ENCODE measurements at regions not wholly inside any gene's neighbourhood (a gene's known extent, or its start where the extent isn't known, plus 50 kb on each side); places are given as distances from the start of the nearest gene placed in this dataset.

DNA sequence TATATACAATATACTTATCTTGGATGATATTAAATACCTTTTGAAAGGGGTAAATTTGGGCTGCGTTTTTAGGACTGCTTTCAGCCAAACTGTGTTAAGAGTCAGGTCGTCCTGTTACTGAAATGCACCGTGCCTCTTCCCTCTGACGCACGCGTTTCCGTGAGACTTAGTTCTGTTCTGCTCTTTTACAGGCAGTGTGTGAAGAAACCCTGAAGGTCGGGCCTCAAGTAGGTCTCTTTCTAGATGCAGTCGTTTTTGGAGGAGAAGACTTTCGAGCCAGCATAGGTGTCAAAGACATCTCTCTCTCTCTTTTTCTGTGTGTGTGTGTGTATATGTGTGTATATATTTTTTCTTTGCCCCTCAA lies 107.0 kb downstream of the ZIC5 start:
- no peaks in the 10 kb centered on the region for H3K27me3 ChIP-seq (ENCODE audit: insufficient read depth, low read depth)
- H3K36me3 ChIP-seq (ENCODE audit: low read depth): no peaks in the 10 kb centered on the region
- no peaks in the 10 kb centered on the region for H3K9me3 ChIP-seq (ENCODE audit: insufficient read depth, low read depth)
- ChIA-PET POLR2A (ENCODE audit: unreplicated experiment) (no interaction called here), CTCF (no interaction called here)
- H3F3A ChIP-seq (ENCODE audit: insufficient read depth, low read depth): no peaks in the 10 kb centered on the region
- no peak for TF ChIP-seq EZH2 (IDR thresholded peaks at IDR 0.05; ENCODE audit: low read depth)
- TF ChIP-seq, protein P1, sequence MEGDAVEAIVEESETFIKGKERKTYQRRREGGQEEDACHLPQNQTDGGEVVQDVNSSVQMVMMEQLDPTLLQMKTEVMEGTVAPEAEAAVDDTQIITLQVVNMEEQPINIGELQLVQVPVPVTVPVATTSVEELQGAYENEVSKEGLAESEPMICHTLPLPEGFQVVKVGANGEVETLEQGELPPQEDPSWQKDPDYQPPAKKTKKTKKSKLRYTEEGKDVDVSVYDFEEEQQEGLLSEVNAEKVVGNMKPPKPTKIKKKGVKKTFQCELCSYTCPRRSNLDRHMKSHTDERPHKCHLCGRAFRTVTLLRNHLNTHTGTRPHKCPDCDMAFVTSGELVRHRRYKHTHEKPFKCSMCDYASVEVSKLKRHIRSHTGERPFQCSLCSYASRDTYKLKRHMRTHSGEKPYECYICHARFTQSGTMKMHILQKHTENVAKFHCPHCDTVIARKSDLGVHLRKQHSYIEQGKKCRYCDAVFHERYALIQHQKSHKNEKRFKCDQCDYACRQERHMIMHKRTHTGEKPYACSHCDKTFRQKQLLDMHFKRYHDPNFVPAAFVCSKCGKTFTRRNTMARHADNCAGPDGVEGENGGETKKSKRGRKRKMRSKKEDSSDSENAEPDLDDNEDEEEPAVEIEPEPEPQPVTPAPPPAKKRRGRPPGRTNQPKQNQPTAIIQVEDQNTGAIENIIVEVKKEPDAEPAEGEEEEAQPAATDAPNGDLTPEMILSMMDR (conservative IDR thresholded peaks at IDR 0.05): no peak
- no peak overlapping the region for H3K4me2 ChIP-seq
- DNase-seq: no peak
- intact Hi-C loops (cut with micrococcal nuclease; ENCODE audit: unreplicated experiment): no loop called here
- peaks cover 3% of the 10 kb centered on the region; the same call in 1 of the 2 replicates for H4K20me1 ChIP-seq (ENCODE audit: insufficient read depth)
- no peaks in the 10 kb centered on the region for H3K4me1 ChIP-seq (replicated peaks; ENCODE audit: insufficient read depth)
- no TSS peak for BruUV-seq (replicated peaks)
- H3K4me3 ChIP-seq: no peak overlapping the region
- no peak overlapping the region for H3K27ac ChIP-seq
- H3K9me2 ChIP-seq (ENCODE audit: insufficient read depth): no peaks in the 10 kb centered on the region
- no peaks in the 10 kb centered on the region for H3K79me2 ChIP-seq (ENCODE audit: low read depth)
- H2AFZ ChIP-seq: no peak overlapping the region

- intact Hi-C loops (cut with micrococcal nuclease; ENCODE audit: unreplicated experiment): no loop called here
- no peaks in the 10 kb centered on the region for H3F3A ChIP-seq (ENCODE audit: insufficient read depth, low read depth)
- no peaks in the 10 kb centered on the region for H3K79me2 ChIP-seq (ENCODE audit: low read depth)
- H3K4me1 ChIP-seq (replicated peaks; ENCODE audit: insufficient read depth): no peaks in the 10 kb centered on the region
- no peak for DNase-seq
- no peaks in the 10 kb centered on the region for H3K36me3 ChIP-seq (ENCODE audit: low read depth)
- BruUV-seq (replicated peaks): no TSS peak
- no peak overlapping the region for H3K4me3 ChIP-seq
- 0 out of 2 replicates have a peak, but pooled peaks cover 3% of the 10 kb centered on the region for H4K20me1 ChIP-seq (ENCODE audit: insufficient read depth)
- H3K9me3 ChIP-seq (ENCODE audit: insufficient read depth, low read depth): no peaks in the 10 kb centered on the region
- CTCF ChIA-PET: no interaction called here
- H3K9me2 ChIP-seq (ENCODE audit: insufficient read depth): no peaks in the 10 kb centered on the region
- no peak overlapping the region for H3K27ac ChIP-seq
- TF ChIP-seq, protein P1 (conservative IDR thresholded peaks at IDR 0.05): no peak
- no peak for TF ChIP-seq EZH2 (IDR thresholded peaks at IDR 0.05; ENCODE audit: low read depth)
- POLR2A ChIA-PET (ENCODE audit: unreplicated experiment): no interaction called here
- H2AFZ ChIP-seq: no peak overlapping the region
- no peaks in the 10 kb centered on the region for H3K27me3 ChIP-seq (ENCODE audit: insufficient read depth, low read depth)
- no peak overlapping the region for H3K4me2 ChIP-seq
Measured at GRCh38 chr13:99863789-99864626, 107.6 kb downstream of the ZIC5 start.

GRCh38 chr13:99862244-99862643 lies 109.3 kb downstream of the ZIC5 start:
- Histone ChIP-seq H3K36me3 (ENCODE audit: low read depth) (no peaks in the 10 kb centered on the region), H3K27me3 (ENCODE audit: insufficient read depth, low read depth) (no peaks in the 10 kb centered on the region), H3K4me2 (no peak overlapping the region), H3K79me2 (ENCODE audit: low read depth) (no peaks in the 10 kb centered on the region), H3K4me3 (no peak overlapping the region), H3K4me1 (replicated peaks; ENCODE audit: insufficient read depth) (no peaks in the 10 kb centered on the region), H2AFZ (no peak overlapping the region), H3K27ac (no peak overlapping the region), H4K20me1 (ENCODE audit: insufficient read depth) (0 out of 2 replicates have a peak, but pooled peaks cover 3% of the 10 kb centered on the region), H3K9me3 (ENCODE audit: insufficient read depth, low read depth) (no peaks in the 10 kb centered on the region), H3F3A (ENCODE audit: insufficient read depth, low read depth) (no peaks in the 10 kb centered on the region), H3K9me2 (ENCODE audit: insufficient read depth) (no peaks in the 10 kb centered on the region)
- BruUV-seq (replicated peaks): no TSS peak
- POLR2A ChIA-PET (ENCODE audit: unreplicated experiment): no interaction called here
- intact Hi-C loops (cut with micrococcal nuclease; ENCODE audit: unreplicated experiment): no loop called here
- DNase-seq: no peak
- TF ChIP-seq EZH2 (IDR thresholded peaks at IDR 0.05; ENCODE audit: low read depth): no peak
- TF ChIP-seq, protein P1 (conservative IDR thresholded peaks at IDR 0.05): no peak
- CTCF ChIA-PET: no interaction called here
